MCF 10A (cell line): ENCODE measurements at regions not wholly inside any gene's neighbourhood (a gene's known extent, or its start where the extent isn't known, plus 50 kb on each side); places are given as distances from the start of the nearest gene placed in this dataset.

ENCODE experiments used
- BruUV-seq: library from RNA; stranded (reverse); fragments of 400-500 nt; replicated peaks from 2 replicates; lab custom pipeline; 2021; lab: Mats Ljungman, UMichigan
- CTCF ChIA-PET: fragments of 300-600 bp; sonication (Branson Sonifier 250); formaldehyde crosslinking; extraction: SDS; loops from one replicate; lab custom pipeline; 2021; ENCODE audit warnings: antibody characterized with exemption, inconsistent platforms; lab: Yijun Ruan, JAX
- POLR2A ChIA-PET: fragments of 300-600, 350-650 bp; sonication (Branson Sonifier 250); formaldehyde crosslinking; extraction: SDS; loops from one replicate; lab custom pipeline; 2020; ENCODE audit warnings: antibody characterized with exemption, inconsistent platforms; lab: Yijun Ruan, JAX
- DNase-seq: peaks from one replicate; pipeline ENCODE4 v3.0.0-alpha.2; 2018; ENCODE audit not compliant: unreplicated experiment
- H3K27ac Mint-ChIP-seq: one replicate; pipeline ENCODE4 v1.8.0; 2022; ENCODE audit warnings: mild to moderate bottlenecking, low read depth, mixed read lengths; ENCODE audit not compliant: unreplicated experiment
- H3K27me3 Mint-ChIP-seq: one replicate; pipeline ENCODE4 v1.8.0; 2022; ENCODE audit warnings: mixed read lengths; ENCODE audit not compliant: insufficient read depth, unreplicated experiment
- H3K36me3 Mint-ChIP-seq: one replicate; pipeline ENCODE4 v1.8.0; 2022; ENCODE audit warnings: mild to moderate bottlenecking, moderate library complexity, mixed read lengths; ENCODE audit not compliant: insufficient read depth, unreplicated experiment
- H3K4me1 Mint-ChIP-seq: one replicate; pipeline ENCODE4 v1.8.0; 2022; ENCODE audit warnings: mixed read lengths; ENCODE audit not compliant: insufficient read depth, unreplicated experiment
- H3K4me3 Mint-ChIP-seq: one replicate; pipeline ENCODE4 v1.8.0; 2022; ENCODE audit warnings: mild to moderate bottlenecking, moderate library complexity, mixed read lengths; ENCODE audit not compliant: unreplicated experiment
- H3K9me3 Mint-ChIP-seq: one replicate; pipeline ENCODE4 v1.8.0; 2022; ENCODE audit warnings: mixed read lengths; ENCODE audit not compliant: unreplicated experiment
- CTCF ChIP-seq: fragments of 200-600 bp; IDR thresholded peaks from one replicate; pipeline ENCODE4 v1.8.0; 2022; ENCODE audit warnings: antibody characterized with exemption, mild to moderate bottlenecking; ENCODE audit not compliant: unreplicated experiment
- intact Hi-C: fragments of 100-400 bp; cut with micrococcal nuclease; formaldehyde crosslinking; loops from 2 replicates; pipeline ENCODE4 v1.14.1; 2022

DNA sequence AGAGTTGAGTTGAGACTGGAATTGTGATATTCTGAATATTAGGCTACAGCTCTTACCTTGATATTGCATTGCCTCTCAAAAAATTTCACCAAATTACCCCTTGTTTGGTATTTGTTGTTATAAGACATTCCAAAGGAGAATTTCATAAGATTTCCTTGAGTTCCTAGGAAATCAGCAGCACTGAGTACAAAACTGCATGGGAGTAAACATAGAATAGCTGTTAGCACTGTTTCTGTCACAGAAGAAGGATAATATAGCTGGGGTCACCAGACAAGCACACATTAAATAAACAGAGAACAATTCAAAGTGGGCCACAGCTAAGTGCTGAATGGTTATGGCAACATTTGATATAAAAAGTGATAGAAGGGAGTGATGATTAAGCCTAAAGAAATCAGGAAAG lies 724.3 kb downstream of the PRELID2 start:
- POLR2A ChIA-PET = no interaction called here
- Mint-ChIP-seq H3K27me3 (no peaks in the 10 kb centered on the region), H3K4me3 (no peak overlapping the region), H3K36me3 (no peaks in the 10 kb centered on the region), H3K27ac (no peak overlapping the region), H3K9me3 (peaks cover under 1% of the 10 kb centered on the region), H3K4me1 (peaks cover 12% of the 10 kb centered on the region)
- CTCF ChIA-PET = no interaction called here
- BruUV-seq = no TSS peak
- no peak for TF ChIP-seq CTCF
- DNase-seq = no peak
- intact Hi-C loops = no loop called here

- Mint-ChIP-seq H3K9me3 (no peaks in the 10 kb centered on the region), H3K4me3 (no peak overlapping the region), H3K4me1 (peaks cover 12% of the 10 kb centered on the region), H3K27me3 (no peaks in the 10 kb centered on the region), H3K36me3 (no peaks in the 10 kb centered on the region), H3K27ac (no peak overlapping the region)
- CTCF ChIA-PET = no interaction called here
- intact Hi-C loops = no loop called here
- BruUV-seq = no TSS peak
- no peak for DNase-seq
- POLR2A ChIA-PET = no interaction called here
- no peak for TF ChIP-seq CTCF
Measured at GRCh38 chr5:145110181-145110580, 725.0 kb downstream of the PRELID2 start.

DNA sequence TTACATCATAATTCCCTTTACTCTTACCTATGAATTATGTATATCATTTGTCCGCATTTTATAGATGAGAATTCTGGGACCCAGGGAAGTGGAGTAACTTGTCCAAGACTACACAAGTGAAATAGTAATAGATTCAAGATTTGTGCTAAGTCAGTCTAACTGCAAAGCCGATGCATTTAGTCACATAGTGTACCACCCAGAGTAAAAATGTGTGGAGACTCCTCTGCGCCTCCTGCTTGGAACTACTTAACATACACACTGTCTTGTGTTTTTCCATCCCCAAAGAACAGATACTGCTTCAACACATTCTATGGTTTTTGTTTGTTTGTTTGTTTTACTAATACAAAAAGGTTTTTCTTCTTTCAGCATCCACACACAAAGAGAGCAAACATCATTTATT lies 729.8 kb downstream of the PRELID2 start:
- ChIA-PET CTCF (no interaction called here), POLR2A (no interaction called here)
- TF ChIP-seq CTCF = no peak
- Mint-ChIP-seq H3K36me3 (no peaks in the 10 kb centered on the region), H3K9me3 (no peaks in the 10 kb centered on the region), H3K4me1 (no peaks in the 10 kb centered on the region), H3K4me3 (no peak overlapping the region), H3K27me3 (no peaks in the 10 kb centered on the region), H3K27ac (no peak overlapping the region)
- no peak for DNase-seq
- intact Hi-C loops = no loop called here
- BruUV-seq = no TSS peak

- no peaks in the 10 kb centered on the region for H3K27me3 Mint-ChIP-seq
- no peak overlapping the region for H3K4me3 Mint-ChIP-seq
- POLR2A ChIA-PET = no interaction called here
- TF ChIP-seq CTCF = no peak
- no peaks in the 10 kb centered on the region for H3K36me3 Mint-ChIP-seq
- CTCF ChIA-PET = interaction anchor here (0.6 kb wide), 1 partner anchor 63 kb away, joined by 4 read pairs; no protein-coding TSS in a partner anchor
- no peak for DNase-seq
- H3K4me1 Mint-ChIP-seq = no peaks in the 10 kb centered on the region
- intact Hi-C loops = no loop called here
- no peak overlapping the region for H3K27ac Mint-ChIP-seq
- BruUV-seq = no TSS peak
- no peaks in the 10 kb centered on the region for H3K9me3 Mint-ChIP-seq
Measured at GRCh38 chr5:145104106-145104505, 731.0 kb downstream of the PRELID2 start.
